Smooth muscle cell (in vitro differentiated cells): ENCODE measurements at regions not wholly inside any gene's neighbourhood (a gene's known extent, or its start where the extent isn't known, plus 50 kb on each side); places are given as distances from the start of the nearest gene placed in this dataset.
"Not testable (repeated sequence)": the region's sequence is repeated elsewhere in the genome, so short reads cannot be mapped to it uniquely, and the experiment has no call there.

ENCODE experiments used
- DNase-seq: peaks from one replicate; lab custom pipeline; 2025; ENCODE audit not compliant: unreplicated experiment; lab: John Stamatoyannopoulos, UW
- H2AFZ ChIP-seq: fragments of 200-600 bp; sonication (generic); 2 replicates; pipeline ENCODE4 v1.6.0; 2016; ENCODE audit warnings: antibody characterized with exemption, low read depth, mild to moderate bottlenecking
- H3F3A ChIP-seq: fragments of 200-600 bp; sonication (generic); 2 replicates; pipeline ENCODE4 v1.6.0; 2017; ENCODE audit warnings: antibody characterized with exemption, low read depth
- H3K27ac ChIP-seq: fragments of 200-600 bp; sonication (generic); 2 replicates; pipeline ENCODE4 v1.5.1; 2016; ENCODE audit warnings: low read depth, mild to moderate bottlenecking
- H3K27me3 ChIP-seq: fragments of 200-600 bp; sonication (generic); 2 replicates; pipeline ENCODE4 v1.6.1; 2016; ENCODE audit warnings: low read depth, mild to moderate bottlenecking
- H3K36me3 ChIP-seq: fragments of 200-600 bp; sonication (generic); 2 replicates; pipeline ENCODE4 v1.5.1; 2016; ENCODE audit warnings: low read depth
- H3K4me1 ChIP-seq: fragments of 200-600 bp; sonication (generic); 2 replicates; pipeline ENCODE4 v1.5.1; 2016; ENCODE audit warnings: low read depth
- H3K4me2 ChIP-seq: fragments of 200-600 bp; sonication (generic); 2 replicates; pipeline ENCODE4 v1.6.0; 2016; ENCODE audit warnings: mild to moderate bottlenecking
- H3K4me3 ChIP-seq: fragments of 200-600 bp; sonication (generic); 2 replicates; pipeline ENCODE4 v1.5.1; 2016; ENCODE audit warnings: mild to moderate bottlenecking
- H3K79me2 ChIP-seq: fragments of 200-600 bp; sonication (generic); 2 replicates; pipeline ENCODE4 v1.6.0; 2016; ENCODE audit warnings: low read depth, mild to moderate bottlenecking
- H3K9ac ChIP-seq: fragments of 200-600 bp; sonication (generic); 2 replicates; pipeline ENCODE4 v1.6.0; 2016; ENCODE audit warnings: low read depth
- H3K9me3 ChIP-seq: fragments of 200-600 bp; sonication (generic); replicated peaks from 2 replicates; pipeline ENCODE4 v1.5.1; 2016; ENCODE audit warnings: low read depth
- H4K20me1 ChIP-seq: fragments of 200-600 bp; sonication (generic); 2 replicates; pipeline ENCODE4 v1.6.0; 2016; ENCODE audit warnings: low read depth
- WGBS: methylation state at CpG from one replicate; pipeline ENCODE4 v1.1.7; 2016; ENCODE audit warnings: low lambda C conversion rate; 5-methylcytosine and 5-hydroxymethylcytosine counted together
- TF ChIP-seq, protein P1 (sequence below): fragments of 200-600 bp; sonication (generic); IDR thresholded peaks from 2 replicates; pipeline ENCODE4 v1.5.1; 2017; ENCODE audit warnings: borderline replicate concordance, mild to moderate bottlenecking, antibody characterized with exemption; ENCODE audit not compliant: insufficient read depth, poor library complexity, severe bottlenecking

DNA sequence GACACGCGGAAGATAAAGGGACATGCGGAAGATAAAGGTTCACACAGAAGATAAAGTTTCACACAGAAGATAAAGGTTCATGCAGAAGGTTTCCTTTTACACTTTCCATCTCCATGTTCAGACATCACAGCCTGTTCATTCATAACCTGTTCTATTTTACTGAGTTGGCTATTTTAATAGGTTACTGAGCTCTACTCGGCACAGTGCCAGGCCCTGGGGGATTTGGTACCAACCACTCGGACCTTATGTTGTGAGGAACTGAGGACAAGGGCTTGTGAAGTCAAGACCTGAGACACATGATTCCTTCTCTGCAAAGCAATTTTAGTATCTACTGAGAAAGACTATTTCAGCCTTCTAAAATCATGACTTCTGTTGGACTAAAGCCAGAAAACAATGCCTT is 75.0 kb upstream of the ALKAL2 start:
- 89% methylated on average over 5 of the region's 5 CpGs for WGBS
- H4K20me1 ChIP-seq: no peaks in the 10 kb centered on the region
- no peak for DNase-seq
- peaks cover 6% of the 10 kb centered on the region for H3K9me3 ChIP-seq
- no peaks in the 10 kb centered on the region for H3K4me1 ChIP-seq
- no peaks in the 10 kb centered on the region for H3K27me3 ChIP-seq
- no peaks in the 10 kb centered on the region for H3F3A ChIP-seq
- H3K36me3 ChIP-seq: no peaks in the 10 kb centered on the region
- no peak overlapping the region for H3K9ac ChIP-seq
- no peak overlapping the region for H2AFZ ChIP-seq
- H3K27ac ChIP-seq: no peak overlapping the region
- TF ChIP-seq, protein P1, sequence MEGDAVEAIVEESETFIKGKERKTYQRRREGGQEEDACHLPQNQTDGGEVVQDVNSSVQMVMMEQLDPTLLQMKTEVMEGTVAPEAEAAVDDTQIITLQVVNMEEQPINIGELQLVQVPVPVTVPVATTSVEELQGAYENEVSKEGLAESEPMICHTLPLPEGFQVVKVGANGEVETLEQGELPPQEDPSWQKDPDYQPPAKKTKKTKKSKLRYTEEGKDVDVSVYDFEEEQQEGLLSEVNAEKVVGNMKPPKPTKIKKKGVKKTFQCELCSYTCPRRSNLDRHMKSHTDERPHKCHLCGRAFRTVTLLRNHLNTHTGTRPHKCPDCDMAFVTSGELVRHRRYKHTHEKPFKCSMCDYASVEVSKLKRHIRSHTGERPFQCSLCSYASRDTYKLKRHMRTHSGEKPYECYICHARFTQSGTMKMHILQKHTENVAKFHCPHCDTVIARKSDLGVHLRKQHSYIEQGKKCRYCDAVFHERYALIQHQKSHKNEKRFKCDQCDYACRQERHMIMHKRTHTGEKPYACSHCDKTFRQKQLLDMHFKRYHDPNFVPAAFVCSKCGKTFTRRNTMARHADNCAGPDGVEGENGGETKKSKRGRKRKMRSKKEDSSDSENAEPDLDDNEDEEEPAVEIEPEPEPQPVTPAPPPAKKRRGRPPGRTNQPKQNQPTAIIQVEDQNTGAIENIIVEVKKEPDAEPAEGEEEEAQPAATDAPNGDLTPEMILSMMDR: no peak
- H3K4me2 ChIP-seq: no peak overlapping the region
- no peak overlapping the region for H3K4me3 ChIP-seq
- no peaks in the 10 kb centered on the region for H3K79me2 ChIP-seq

GRCh38 chr2:360124-360523 is 72.2 kb upstream of the ALKAL2 start:
- H3K36me3 ChIP-seq: no peaks in the 10 kb centered on the region
- H3K27ac ChIP-seq: no peak overlapping the region
- H3K79me2 ChIP-seq: no peaks in the 10 kb centered on the region
- no peak overlapping the region for H2AFZ ChIP-seq
- no peak overlapping the region for H3K4me3 ChIP-seq
- 77% methylated on average over 4 of the region's 4 CpGs for WGBS
- H3K9me3 ChIP-seq: peaks cover 6% of the 10 kb centered on the region
- H3K4me1 ChIP-seq: no peaks in the 10 kb centered on the region
- H3K9ac ChIP-seq: no peak overlapping the region
- no peaks in the 10 kb centered on the region for H3K27me3 ChIP-seq
- H3F3A ChIP-seq: no peaks in the 10 kb centered on the region
- no peaks in the 10 kb centered on the region for H4K20me1 ChIP-seq
- no peak overlapping the region for H3K4me2 ChIP-seq
- TF ChIP-seq, protein P1: no peak
- no peak for DNase-seq

DNA sequence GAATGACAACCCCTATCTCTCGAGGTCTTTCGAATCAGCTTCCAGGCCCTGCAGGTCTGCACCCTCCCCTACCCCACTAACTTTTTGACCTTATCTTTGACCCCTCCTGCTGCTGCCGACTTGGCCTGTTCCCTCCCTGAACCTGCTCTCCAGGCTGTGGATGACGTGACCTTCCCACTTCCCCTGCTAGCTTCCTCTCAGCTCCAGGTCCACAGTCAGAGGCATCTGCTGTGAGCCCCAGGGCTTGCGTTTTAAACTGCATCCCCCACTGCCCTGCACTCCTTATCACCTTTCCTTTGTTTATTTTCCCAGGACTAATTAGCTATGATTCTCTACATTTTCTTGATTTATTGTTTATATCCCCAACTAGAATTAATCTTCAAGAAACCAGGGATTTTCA is 71.2 kb upstream of the ALKAL2 start:
- Histone ChIP-seq H4K20me1 (no peaks in the 10 kb centered on the region), H3K79me2 (no peaks in the 10 kb centered on the region), H3K4me1 (no peaks in the 10 kb centered on the region), H3K9me3 (peaks cover 6% of the 10 kb centered on the region), H3K4me3 (no peak overlapping the region), H3K36me3 (no peaks in the 10 kb centered on the region), H3K4me2 (no peak overlapping the region), H3F3A (no peaks in the 10 kb centered on the region), H3K27me3 (no peaks in the 10 kb centered on the region), H2AFZ (no peak overlapping the region), H3K27ac (no peak overlapping the region), H3K9ac (no peak overlapping the region)
- DNase-seq: no peak
- TF ChIP-seq, protein P1: no peak
- 68% methylated on average over 5 of the region's 5 CpGs for WGBS

GRCh38 chr2:357811-358210 is 69.9 kb upstream of the ALKAL2 start:
- Histone ChIP-seq H3K4me1 (no peaks in the 10 kb centered on the region), H3K4me3 (no peak overlapping the region), H3K27me3 (no peaks in the 10 kb centered on the region), H3K9me3 (no peaks in the 10 kb centered on the region), H2AFZ (no peak overlapping the region), H3F3A (no peaks in the 10 kb centered on the region), H3K79me2 (no peaks in the 10 kb centered on the region), H3K9ac (no peak overlapping the region), H3K4me2 (no peak overlapping the region), H3K27ac (no peak overlapping the region), H4K20me1 (no peaks in the 10 kb centered on the region), H3K36me3 (no peaks in the 10 kb centered on the region)
- TF ChIP-seq, protein P1: no peak
- no peak for DNase-seq
- WGBS: 73% methylated on average over 2 of the region's 2 CpGs

DNA sequence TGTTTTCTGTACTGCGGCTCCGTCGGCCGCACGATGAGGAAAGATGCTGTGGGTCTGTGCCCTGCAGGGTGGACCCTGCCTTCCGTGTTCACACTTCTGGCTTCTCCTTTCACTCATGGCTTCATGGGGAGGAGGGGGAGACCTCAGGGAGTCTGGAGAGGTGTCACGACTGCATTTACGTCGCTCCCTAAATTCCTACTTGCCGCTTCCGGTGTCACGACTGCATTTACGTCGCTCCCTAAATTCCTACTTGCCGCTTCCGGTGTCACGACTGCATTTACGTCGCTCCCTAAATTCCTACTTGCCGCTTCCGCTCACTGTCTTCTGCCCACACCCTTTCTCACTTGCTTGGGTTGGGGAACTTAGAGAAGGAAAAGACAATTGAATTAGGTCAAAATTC is 68.4 kb upstream of the ALKAL2 start:
- DNase-seq: not testable (repeated sequence)
- WGBS: 85% methylated on average over 21 of the region's 21 CpGs

More for the DNA sequence above, 68.4 kb upstream of the ALKAL2 start:
- H3K36me3 ChIP-seq, H3K27me3 ChIP-seq, H2AFZ ChIP-seq, H3K4me1 ChIP-seq, H3K4me2 ChIP-seq, H3K9ac ChIP-seq, H3K4me3 ChIP-seq, H4K20me1 ChIP-seq, H3F3A ChIP-seq, H3K79me2 ChIP-seq, H3K9me3 ChIP-seq, H3K27ac ChIP-seq: not testable (repeated sequence)
